GM23338 (cell line): ENCODE measurements at regions not wholly inside any gene's neighbourhood (a gene's known extent, or its start where the extent isn't known, plus 50 kb on each side); places are given as distances from the start of the nearest gene placed in this dataset.

ENCODE experiments used
- ATAC-seq: fragments of 200-7000 bp; cut with Tn5 transposase; 3 replicates; pipeline ENCODE4 v1.9.1; 2020
- DNase-seq: peaks from one replicate; pipeline ENCODE4 v3.0.0-alpha.2; 2015; ENCODE audit warnings: low spot score
- H2AFZ ChIP-seq: fragments of 200-600 bp; sonication (generic); 2 replicates; pipeline ENCODE4 v1.8.0; 2016; ENCODE audit warnings: antibody characterized with exemption, mild to moderate bottlenecking, moderate library complexity
- H3F3A ChIP-seq: fragments of 200-600 bp; sonication (generic); replicated peaks from 2 replicates; pipeline ENCODE4 v1.8.0; 2017; ENCODE audit warnings: antibody characterized with exemption, mixed run types, low read depth
- H3K27ac ChIP-seq: fragments of 200-600 bp; sonication (generic); 2 replicates; pipeline ENCODE4 v1.6.1; 2016; ENCODE audit warnings: low read depth
- H3K27me3 ChIP-seq: fragments of 200-600 bp; sonication (generic); 2 replicates; pipeline ENCODE4 v1.8.0; 2016; ENCODE audit warnings: mild to moderate bottlenecking, mixed run types, moderate library complexity; ENCODE audit not compliant: insufficient read depth
- H3K36me3 ChIP-seq: fragments of 200-600 bp; sonication (generic); 2 replicates; pipeline ENCODE4 v1.8.0; 2016; ENCODE audit warnings: mild to moderate bottlenecking; ENCODE audit not compliant: insufficient read depth
- H3K4me1 ChIP-seq: fragments of 200-600 bp; sonication (generic); 2 replicates; pipeline ENCODE4 v1.8.0; 2016; ENCODE audit warnings: mild to moderate bottlenecking, moderate library complexity; ENCODE audit not compliant: insufficient read depth
- H3K4me2 ChIP-seq: fragments of 200-600 bp; sonication (generic); 2 replicates; pipeline ENCODE4 v1.7.1; 2017; ENCODE audit warnings: mixed run types
- H3K4me3 ChIP-seq: fragments of 200-600 bp; sonication (generic); 2 replicates; pipeline ENCODE4 v1.6.1; 2016; ENCODE audit warnings: mixed run types
- H3K79me2 ChIP-seq: fragments of 200-600 bp; sonication (generic); replicated peaks from 2 replicates; pipeline ENCODE4 v1.8.0; 2017; ENCODE audit warnings: mild to moderate bottlenecking; ENCODE audit not compliant: insufficient read depth
- H3K9me2 ChIP-seq: fragments of 200-600 bp; sonication (generic); 2 replicates; pipeline ENCODE4 v1.8.0; 2017; ENCODE audit not compliant: insufficient read depth
- H4K20me1 ChIP-seq: fragments of 200-600 bp; sonication (generic); replicated peaks from 2 replicates; pipeline ENCODE4 v1.8.0; 2017; ENCODE audit warnings: mild to moderate bottlenecking; ENCODE audit not compliant: insufficient read depth
- H3K27ac Mint-ChIP-seq: 2 replicates; pipeline ENCODE4 v1.8.0; 2020; ENCODE audit warnings: inconsistent platforms, mild to moderate bottlenecking, moderate library complexity, mixed read lengths
- H3K27me3 Mint-ChIP-seq: 3 replicates; pipeline ENCODE4 v1.8.0; 2022; ENCODE audit warnings: low read depth, mild to moderate bottlenecking, moderate library complexity, mixed read lengths, inconsistent platforms; ENCODE audit not compliant: insufficient read depth, poor library complexity
- H3K36me3 Mint-ChIP-seq: 3 replicates; pipeline ENCODE4 v1.8.0; 2021; ENCODE audit warnings: low read depth, mild to moderate bottlenecking, inconsistent platforms, moderate library complexity, mixed read lengths
- H3K4me1 Mint-ChIP-seq: 3 replicates; pipeline ENCODE4 v1.8.0; 2020; ENCODE audit warnings: mild to moderate bottlenecking, inconsistent platforms, mixed read lengths
- H3K4me3 Mint-ChIP-seq: 3 replicates; pipeline ENCODE4 v1.8.0; 2021; ENCODE audit warnings: moderate library complexity, mild to moderate bottlenecking, inconsistent platforms, mixed read lengths
- H3K9me3 Mint-ChIP-seq: 3 replicates; pipeline ENCODE4 v1.8.0; 2020; ENCODE audit warnings: moderate library complexity, mild to moderate bottlenecking, inconsistent platforms, mixed read lengths
- CREB1 ChIP-seq: fragments of 250-450 bp; sonication (Bioruptor Pico); IDR thresholded peaks from 2 replicates; pipeline ENCODE4 v1.5.0; 2020; ENCODE audit warnings: low read depth, mild to moderate bottlenecking, moderate library complexity
- EZH2 ChIP-seq: fragments of 200-600 bp; sonication (generic); IDR thresholded peaks from one replicate; pipeline ENCODE4 v1.8.0; 2017; ENCODE audit warnings: antibody characterized with exemption, mild to moderate bottlenecking, low read depth; ENCODE audit not compliant: unreplicated experiment
- EZH2phosphoT487 ChIP-seq: fragments of 200-600 bp; sonication (generic); IDR thresholded peaks from one replicate; pipeline ENCODE4 v1.8.1; 2018; ENCODE audit warnings: antibody characterized with exemption; ENCODE audit not compliant: unreplicated experiment
- JUNB ChIP-seq: IDR thresholded peaks from one replicate; pipeline ENCODE4 v1.6.1; 2016; ENCODE audit warnings: antibody characterized with exemption; ENCODE audit not compliant: unreplicated experiment
- NANOG ChIP-seq: IDR thresholded peaks from 2 replicates; pipeline ENCODE4 v1.6.1; 2016; ENCODE audit warnings: antibody characterized with exemption, borderline replicate concordance
- POLR2AphosphoS5 ChIP-seq: IDR thresholded peaks from 2 replicates; pipeline ENCODE4 v1.6.1; 2016; ENCODE audit warnings: antibody characterized with exemption, low read depth
- STAT1 ChIP-seq: IDR thresholded peaks from one replicate; pipeline ENCODE4 v1.6.1; 2016; ENCODE audit warnings: antibody characterized with exemption; ENCODE audit not compliant: unreplicated experiment
- ZNF114 ChIP-seq: fragments of 250-450 bp; sonication (Bioruptor Pico); IDR thresholded peaks from 2 replicates; pipeline ENCODE4 v1.5.0; 2020; ENCODE audit warnings: mild to moderate bottlenecking, moderate library complexity
- ZNF331 ChIP-seq: fragments of 250-450 bp; sonication (Bioruptor Pico); IDR thresholded peaks from 2 replicates; pipeline ENCODE4 v1.5.0; 2020; ENCODE audit warnings: low read depth, mild to moderate bottlenecking, moderate library complexity
- TF ChIP-seq, protein P1 (sequence below): IDR thresholded peaks from one replicate; pipeline ENCODE4 v1.6.1; 2018; ENCODE audit warnings: antibody characterized with exemption; ENCODE audit not compliant: unreplicated experiment
- TF ChIP-seq, protein P2 (sequence below): IDR thresholded peaks from 2 replicates; pipeline ENCODE4 v1.6.1; 2016; ENCODE audit warnings: antibody characterized with exemption
- TF ChIP-seq, protein P3 (sequence below): fragments of 250-450 bp; sonication (Bioruptor Pico); IDR thresholded peaks from 2 replicates; pipeline ENCODE4 v1.5.0; 2020; ENCODE audit warnings: mild to moderate bottlenecking, moderate library complexity
- TF ChIP-seq, protein P4 (sequence below), 2 experiments: fragments of 200-600 bp in 1 of 2; sonication (generic) in 1 of 2; conservative IDR thresholded peaks; 2 replicates each; pipeline versions ENCODE4 v1.5.1 to v1.6.1; 2016 to 2017; ENCODE audit warnings: antibody characterized with exemption in 2 of 2, low read depth in 2 of 2, mild to moderate bottlenecking in 2 of 2, moderate library complexity in 1 of 2

DNA sequence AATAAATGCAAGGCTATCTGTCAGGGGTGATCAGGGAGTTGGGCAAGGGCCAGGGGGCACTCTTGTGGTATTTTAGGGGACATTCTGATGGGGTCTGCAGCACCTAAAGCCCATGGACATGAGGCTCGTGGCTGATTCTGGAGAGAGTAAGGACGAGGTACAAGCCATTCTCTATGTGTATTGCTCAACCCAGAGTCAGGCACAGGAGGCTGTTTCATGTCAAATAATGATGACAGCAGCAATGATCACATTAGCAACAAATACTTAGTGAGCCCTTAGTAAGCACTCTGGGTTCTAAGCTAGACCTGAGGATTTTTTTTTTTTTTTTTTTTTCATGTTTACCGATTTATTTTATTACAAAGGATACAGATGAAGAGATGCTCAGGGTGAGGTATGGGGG, 83.5 kb upstream of the THY1 start:
- Mint-ChIP-seq H3K27me3 (peaks cover 12% of the 10 kb centered on the region), H3K27ac (no peak overlapping the region), H3K4me1 (peaks cover 10% of the 10 kb centered on the region), H3K9me3 (peaks cover 27% of the 10 kb centered on the region), H3K4me3 (no peak overlapping the region), H3K36me3 (peaks cover 5% of the 10 kb centered on the region; the same call in 1 of the 3 replicates)
- DNase-seq, result no peak
- Histone ChIP-seq H3K4me3 (no peak overlapping the region), H3F3A (no peaks in the 10 kb centered on the region), H3K4me2 (no peak overlapping the region), H4K20me1 (no peaks in the 10 kb centered on the region), H3K36me3 (no peaks in the 10 kb centered on the region), H3K9me2 (no peaks in the 10 kb centered on the region), H3K4me1 (no peaks in the 10 kb centered on the region), H3K27me3 (no peaks in the 10 kb centered on the region), H3K79me2 (no peaks in the 10 kb centered on the region), H3K27ac (no peak overlapping the region), H2AFZ (no peak overlapping the region)
- no peak for TF ChIP-seq NANOG
- TF ChIP-seq EZH2, result no peak
- no peak for TF ChIP-seq POLR2AphosphoS5
- TF ChIP-seq CREB1 (CRISPR knock-in tag), result no peak
- TF ChIP-seq EZH2phosphoT487, result no peak
- TF ChIP-seq, protein P1, sequence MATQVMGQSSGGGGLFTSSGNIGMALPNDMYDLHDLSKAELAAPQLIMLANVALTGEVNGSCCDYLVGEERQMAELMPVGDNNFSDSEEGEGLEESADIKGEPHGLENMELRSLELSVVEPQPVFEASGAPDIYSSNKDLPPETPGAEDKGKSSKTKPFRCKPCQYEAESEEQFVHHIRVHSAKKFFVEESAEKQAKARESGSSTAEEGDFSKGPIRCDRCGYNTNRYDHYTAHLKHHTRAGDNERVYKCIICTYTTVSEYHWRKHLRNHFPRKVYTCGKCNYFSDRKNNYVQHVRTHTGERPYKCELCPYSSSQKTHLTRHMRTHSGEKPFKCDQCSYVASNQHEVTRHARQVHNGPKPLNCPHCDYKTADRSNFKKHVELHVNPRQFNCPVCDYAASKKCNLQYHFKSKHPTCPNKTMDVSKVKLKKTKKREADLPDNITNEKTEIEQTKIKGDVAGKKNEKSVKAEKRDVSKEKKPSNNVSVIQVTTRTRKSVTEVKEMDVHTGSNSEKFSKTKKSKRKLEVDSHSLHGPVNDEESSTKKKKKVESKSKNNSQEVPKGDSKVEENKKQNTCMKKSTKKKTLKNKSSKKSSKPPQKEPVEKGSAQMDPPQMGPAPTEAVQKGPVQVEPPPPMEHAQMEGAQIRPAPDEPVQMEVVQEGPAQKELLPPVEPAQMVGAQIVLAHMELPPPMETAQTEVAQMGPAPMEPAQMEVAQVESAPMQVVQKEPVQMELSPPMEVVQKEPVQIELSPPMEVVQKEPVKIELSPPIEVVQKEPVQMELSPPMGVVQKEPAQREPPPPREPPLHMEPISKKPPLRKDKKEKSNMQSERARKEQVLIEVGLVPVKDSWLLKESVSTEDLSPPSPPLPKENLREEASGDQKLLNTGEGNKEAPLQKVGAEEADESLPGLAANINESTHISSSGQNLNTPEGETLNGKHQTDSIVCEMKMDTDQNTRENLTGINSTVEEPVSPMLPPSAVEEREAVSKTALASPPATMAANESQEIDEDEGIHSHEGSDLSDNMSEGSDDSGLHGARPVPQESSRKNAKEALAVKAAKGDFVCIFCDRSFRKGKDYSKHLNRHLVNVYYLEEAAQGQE, result no peak
- TF ChIP-seq JUNB, result no peak
- no peak for TF ChIP-seq ZNF114 (CRISPR knock-in tag)
- TF ChIP-seq, protein P2, sequence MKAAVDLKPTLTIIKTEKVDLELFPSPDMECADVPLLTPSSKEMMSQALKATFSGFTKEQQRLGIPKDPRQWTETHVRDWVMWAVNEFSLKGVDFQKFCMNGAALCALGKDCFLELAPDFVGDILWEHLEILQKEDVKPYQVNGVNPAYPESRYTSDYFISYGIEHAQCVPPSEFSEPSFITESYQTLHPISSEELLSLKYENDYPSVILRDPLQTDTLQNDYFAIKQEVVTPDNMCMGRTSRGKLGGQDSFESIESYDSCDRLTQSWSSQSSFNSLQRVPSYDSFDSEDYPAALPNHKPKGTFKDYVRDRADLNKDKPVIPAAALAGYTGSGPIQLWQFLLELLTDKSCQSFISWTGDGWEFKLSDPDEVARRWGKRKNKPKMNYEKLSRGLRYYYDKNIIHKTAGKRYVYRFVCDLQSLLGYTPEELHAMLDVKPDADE, result no peak
- TF ChIP-seq STAT1, result no peak
- TF ChIP-seq, protein P3, sequence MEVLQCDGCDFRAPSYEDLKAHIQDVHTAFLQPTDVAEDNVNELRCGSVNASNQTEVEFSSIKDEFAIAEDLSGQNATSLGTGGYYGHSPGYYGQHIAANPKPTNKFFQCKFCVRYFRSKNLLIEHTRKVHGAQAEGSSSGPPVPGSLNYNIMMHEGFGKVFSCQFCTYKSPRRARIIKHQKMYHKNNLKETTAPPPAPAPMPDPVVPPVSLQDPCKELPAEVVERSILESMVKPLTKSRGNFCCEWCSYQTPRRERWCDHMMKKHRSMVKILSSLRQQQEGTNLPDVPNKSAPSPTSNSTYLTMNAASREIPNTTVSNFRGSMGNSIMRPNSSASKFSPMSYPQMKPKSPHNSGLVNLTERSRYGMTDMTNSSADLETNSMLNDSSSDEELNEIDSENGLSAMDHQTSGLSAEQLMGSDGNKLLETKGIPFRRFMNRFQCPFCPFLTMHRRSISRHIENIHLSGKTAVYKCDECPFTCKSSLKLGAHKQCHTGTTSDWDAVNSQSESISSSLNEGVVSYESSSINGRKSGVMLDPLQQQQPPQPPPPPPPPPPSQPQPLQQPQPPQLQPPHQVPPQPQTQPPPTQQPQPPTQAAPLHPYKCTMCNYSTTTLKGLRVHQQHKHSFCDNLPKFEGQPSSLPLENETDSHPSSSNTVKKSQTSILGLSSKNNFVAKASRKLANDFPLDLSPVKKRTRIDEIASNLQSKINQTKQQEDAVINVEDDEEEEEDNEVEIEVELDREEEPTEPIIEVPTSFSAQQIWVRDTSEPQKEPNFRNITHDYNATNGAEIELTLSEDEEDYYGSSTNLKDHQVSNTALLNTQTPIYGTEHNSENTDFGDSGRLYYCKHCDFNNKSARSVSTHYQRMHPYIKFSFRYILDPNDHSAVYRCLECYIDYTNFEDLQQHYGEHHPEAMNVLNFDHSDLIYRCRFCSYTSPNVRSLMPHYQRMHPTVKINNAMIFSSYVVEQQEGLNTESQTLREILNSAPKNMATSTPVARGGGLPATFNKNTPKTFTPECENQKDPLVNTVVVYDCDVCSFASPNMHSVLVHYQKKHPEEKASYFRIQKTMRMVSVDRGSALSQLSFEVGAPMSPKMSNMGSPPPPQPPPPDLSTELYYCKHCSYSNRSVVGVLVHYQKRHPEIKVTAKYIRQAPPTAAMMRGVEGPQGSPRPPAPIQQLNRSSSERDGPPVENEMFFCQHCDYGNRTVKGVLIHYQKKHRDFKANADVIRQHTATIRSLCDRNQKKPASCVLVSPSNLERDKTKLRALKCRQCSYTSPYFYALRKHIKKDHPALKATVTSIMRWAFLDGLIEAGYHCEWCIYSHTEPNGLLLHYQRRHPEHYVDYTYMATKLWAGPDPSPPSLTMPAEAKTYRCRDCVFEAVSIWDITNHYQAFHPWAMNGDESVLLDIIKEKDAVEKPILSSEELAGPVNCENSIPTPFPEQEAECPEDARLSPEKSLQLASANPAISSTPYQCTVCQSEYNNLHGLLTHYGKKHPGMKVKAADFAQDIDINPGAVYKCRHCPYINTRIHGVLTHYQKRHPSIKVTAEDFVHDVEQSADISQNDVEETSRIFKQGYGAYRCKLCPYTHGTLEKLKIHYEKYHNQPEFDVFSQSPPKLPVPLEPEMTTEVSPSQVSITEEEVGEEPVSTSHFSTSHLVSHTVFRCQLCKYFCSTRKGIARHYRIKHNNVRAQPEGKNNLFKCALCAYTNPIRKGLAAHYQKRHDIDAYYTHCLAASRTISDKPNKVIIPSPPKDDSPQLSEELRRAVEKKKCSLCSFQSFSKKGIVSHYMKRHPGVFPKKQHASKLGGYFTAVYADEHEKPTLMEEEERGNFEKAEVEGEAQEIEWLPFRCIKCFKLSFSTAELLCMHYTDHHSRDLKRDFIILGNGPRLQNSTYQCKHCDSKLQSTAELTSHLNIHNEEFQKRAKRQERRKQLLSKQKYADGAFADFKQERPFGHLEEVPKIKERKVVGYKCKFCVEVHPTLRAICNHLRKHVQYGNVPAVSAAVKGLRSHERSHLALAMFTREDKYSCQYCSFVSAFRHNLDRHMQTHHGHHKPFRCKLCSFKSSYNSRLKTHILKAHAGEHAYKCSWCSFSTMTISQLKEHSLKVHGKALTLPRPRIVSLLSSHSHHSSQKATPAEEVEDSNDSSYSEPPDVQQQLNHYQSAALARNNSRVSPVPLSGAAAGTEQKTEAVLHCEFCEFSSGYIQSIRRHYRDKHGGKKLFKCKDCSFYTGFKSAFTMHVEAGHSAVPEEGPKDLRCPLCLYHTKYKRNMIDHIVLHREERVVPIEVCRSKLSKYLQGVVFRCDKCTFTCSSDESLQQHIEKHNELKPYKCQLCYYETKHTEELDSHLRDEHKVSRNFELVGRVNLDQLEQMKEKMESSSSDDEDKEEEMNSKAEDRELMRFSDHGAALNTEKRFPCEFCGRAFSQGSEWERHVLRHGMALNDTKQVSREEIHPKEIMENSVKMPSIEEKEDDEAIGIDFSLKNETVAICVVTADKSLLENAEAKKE (CRISPR knock-in tag), result no peak
- TF ChIP-seq, protein P4, sequence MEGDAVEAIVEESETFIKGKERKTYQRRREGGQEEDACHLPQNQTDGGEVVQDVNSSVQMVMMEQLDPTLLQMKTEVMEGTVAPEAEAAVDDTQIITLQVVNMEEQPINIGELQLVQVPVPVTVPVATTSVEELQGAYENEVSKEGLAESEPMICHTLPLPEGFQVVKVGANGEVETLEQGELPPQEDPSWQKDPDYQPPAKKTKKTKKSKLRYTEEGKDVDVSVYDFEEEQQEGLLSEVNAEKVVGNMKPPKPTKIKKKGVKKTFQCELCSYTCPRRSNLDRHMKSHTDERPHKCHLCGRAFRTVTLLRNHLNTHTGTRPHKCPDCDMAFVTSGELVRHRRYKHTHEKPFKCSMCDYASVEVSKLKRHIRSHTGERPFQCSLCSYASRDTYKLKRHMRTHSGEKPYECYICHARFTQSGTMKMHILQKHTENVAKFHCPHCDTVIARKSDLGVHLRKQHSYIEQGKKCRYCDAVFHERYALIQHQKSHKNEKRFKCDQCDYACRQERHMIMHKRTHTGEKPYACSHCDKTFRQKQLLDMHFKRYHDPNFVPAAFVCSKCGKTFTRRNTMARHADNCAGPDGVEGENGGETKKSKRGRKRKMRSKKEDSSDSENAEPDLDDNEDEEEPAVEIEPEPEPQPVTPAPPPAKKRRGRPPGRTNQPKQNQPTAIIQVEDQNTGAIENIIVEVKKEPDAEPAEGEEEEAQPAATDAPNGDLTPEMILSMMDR (conservative IDR thresholded peaks at IDR 0.05; ENCODE audit: low read depth in 2 of 2), result no peak
- no peak for TF ChIP-seq ZNF331 (CRISPR knock-in tag)
- no peak for ATAC-seq
